ENCODE measurements at regions not wholly inside any gene's neighbourhood (a gene's known extent, or its start where the extent isn't known, plus 50 kb on each side); places are given as distances from the start of the nearest gene placed in this dataset.
"Not testable (repeated sequence)": the region's sequence is repeated elsewhere in the genome, so short reads cannot be mapped to it uniquely, and the experiment has no call there.

- Histone ChIP-seq H2BK120ac (ENCODE audit: low read depth, low read length) (no peak overlapping the region), H2BK5ac (ENCODE audit: low read length) (no peak overlapping the region), H2BK12ac (ENCODE audit: low read length) (no peak overlapping the region), H2BK15ac (ENCODE audit: low read length) (no peak overlapping the region), H3K18ac (ENCODE audit: low read length) (no peak overlapping the region), H3K9ac (ENCODE audit: low read depth, low read length, poor library complexity) (no peak overlapping the region), H3K36me3 (replicated peaks in 1 of 2; ENCODE audit: control insufficient read depth in 2 of 2, insufficient read depth in 2 of 2, low read length in 2 of 2) (no peaks in the 10 kb centered on the region), H2AK5ac (ENCODE audit: low read depth, low read length) (no peak overlapping the region), H3K4me3 (ENCODE audit: low read length in 2 of 2) (no peak overlapping the region), H3K27ac (replicated peaks; ENCODE audit: low read length) (no peak overlapping the region), H3K14ac (ENCODE audit: low read length) (no peak overlapping the region), H3K23ac (ENCODE audit: low read depth, low read length, poor library complexity) (no peak overlapping the region), H3K9me3 (replicated peaks in 1 of 2; ENCODE audit: control insufficient read depth in 2 of 2, insufficient read depth in 1 of 2, low read depth in 1 of 2, low read length in 2 of 2) (no peaks in the 10 kb centered on the region), H3K4me1 (ENCODE audit: control insufficient read depth in 2 of 2, insufficient read depth in 1 of 2, low read depth in 1 of 2, low read length in 2 of 2) (no peaks in the 10 kb centered on the region), H3K4ac (ENCODE audit: low read length) (no peak overlapping the region), H4K8ac (ENCODE audit: low read depth, low read length) (no peak overlapping the region), H3K4me2 (ENCODE audit: insufficient read depth, low read length, poor library complexity, severe bottlenecking) (no peak overlapping the region), H2AFZ (ENCODE audit: low read length) (no peak overlapping the region), H3K27me3 (ENCODE audit: control insufficient read depth in 3 of 3, insufficient read depth in 3 of 3, low read depth in 1 of 3, low read length in 3 of 3) (no peaks in the 10 kb centered on the region), H3K79me1 (ENCODE audit: low read depth, low read length) (no peaks in the 10 kb centered on the region), H4K91ac (ENCODE audit: low read depth, low read length, poor library complexity) (no peak overlapping the region)
- WGBS, 2 donors (ENCODE audit: extremely low coverage in 2 of 2, insufficient read length in 2 of 2, insufficient replicate concordance in 1 of 2) = no CpG with 5 or more reads among the region's 2 CpGs
- DNase-seq (ENCODE audit: low spot score) = no peak
Measured at GRCh38 chr5:91770400-91770799, 387.3 kb upstream of the ARRDC3 start.

DNA sequence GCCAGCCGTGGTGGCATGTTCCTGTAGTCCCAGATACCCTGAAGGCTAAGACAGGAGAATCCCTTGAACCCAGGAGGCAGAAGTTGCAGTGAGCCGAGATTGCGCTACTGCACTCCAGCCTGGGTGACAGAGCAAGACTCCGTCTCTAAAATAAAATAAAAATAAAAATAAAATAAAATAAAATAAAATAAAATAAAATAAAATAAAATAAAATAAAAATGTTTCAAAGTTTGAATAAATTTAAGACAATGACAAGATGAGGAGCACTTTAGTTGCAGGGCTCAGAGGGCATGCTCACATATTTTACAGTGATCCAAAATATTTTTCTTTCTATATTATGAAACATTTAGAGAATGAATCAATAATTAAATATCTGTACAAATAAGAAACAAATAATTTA lies 374.3 kb upstream of the ARRDC3 start:
- H3K36me3 ChIP-seq (replicated peaks in 1 of 2; ENCODE audit: control insufficient read depth in 2 of 2, insufficient read depth in 2 of 2, low read length in 2 of 2); DNase-seq (ENCODE audit: low spot score): not testable (repeated sequence)
- no CpG with 5 or more reads among the region's 4 CpGs for WGBS, 2 donors (ENCODE audit: extremely low coverage in 2 of 2, insufficient read length in 2 of 2, insufficient replicate concordance in 1 of 2)

DNA sequence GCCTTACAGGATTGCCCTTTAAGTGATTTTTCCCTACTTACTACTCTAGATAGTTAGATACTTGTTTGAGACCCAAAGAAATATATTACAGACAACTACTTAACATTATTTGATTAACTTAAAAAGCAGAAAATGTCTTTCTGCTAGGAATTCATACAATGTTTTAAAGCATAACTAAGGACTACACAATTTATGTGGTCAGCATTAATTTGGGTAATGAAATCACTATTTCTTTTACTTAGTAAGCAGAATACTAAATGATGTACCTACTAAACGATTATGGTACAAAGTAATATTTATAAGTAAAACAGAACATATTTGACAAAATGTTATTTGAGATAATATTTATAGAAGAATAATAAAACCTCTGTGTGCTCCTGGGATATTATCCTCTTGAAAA lies 371.9 kb upstream of the ARRDC3 start:
- H3K36me3 ChIP-seq (replicated peaks in 1 of 2; ENCODE audit: control insufficient read depth in 2 of 2, insufficient read depth in 2 of 2, low read length in 2 of 2) = no peaks in the 10 kb centered on the region
- H3K4me3 ChIP-seq (ENCODE audit: low read length in 2 of 2) = no peak overlapping the region
- no peak overlapping the region for H2BK120ac ChIP-seq (ENCODE audit: low read depth, low read length)
- no peak overlapping the region for H2AK5ac ChIP-seq (ENCODE audit: low read depth, low read length)
- H3K4me1 ChIP-seq (ENCODE audit: control insufficient read depth in 2 of 2, insufficient read depth in 1 of 2, low read depth in 1 of 2, low read length in 2 of 2) = no peaks in the 10 kb centered on the region
- WGBS, 2 donors (ENCODE audit: extremely low coverage in 2 of 2, insufficient read length in 2 of 2, insufficient replicate concordance in 1 of 2) = no CpG with 5 or more reads among the region's 1 CpG
- H3K27me3 ChIP-seq (ENCODE audit: control insufficient read depth in 3 of 3, insufficient read depth in 3 of 3, low read depth in 1 of 3, low read length in 3 of 3) = no peaks in the 10 kb centered on the region
- no peak overlapping the region for H4K91ac ChIP-seq (ENCODE audit: low read depth, low read length, poor library complexity)
- no peak overlapping the region for H2BK15ac ChIP-seq (ENCODE audit: low read length)
- H3K79me1 ChIP-seq (ENCODE audit: low read depth, low read length) = no peaks in the 10 kb centered on the region
- no peak overlapping the region for H3K14ac ChIP-seq (ENCODE audit: low read length)
- no peak overlapping the region for H3K27ac ChIP-seq (replicated peaks; ENCODE audit: low read length)
- no peak overlapping the region for H3K18ac ChIP-seq (ENCODE audit: low read length)
- no peak overlapping the region for H3K23ac ChIP-seq (ENCODE audit: low read depth, low read length, poor library complexity)
- H2BK12ac ChIP-seq (ENCODE audit: low read length) = no peak overlapping the region
- no peak overlapping the region for H4K8ac ChIP-seq (ENCODE audit: low read depth, low read length)
- no peak for DNase-seq (ENCODE audit: low spot score)
- no peak overlapping the region for H3K4ac ChIP-seq (ENCODE audit: low read length)
- no peak overlapping the region for H2BK5ac ChIP-seq (ENCODE audit: low read length)
- no peaks in the 10 kb centered on the region for H3K9me3 ChIP-seq (replicated peaks in 1 of 2; ENCODE audit: control insufficient read depth in 2 of 2, insufficient read depth in 1 of 2, low read depth in 1 of 2, low read length in 2 of 2)
- H3K4me2 ChIP-seq (ENCODE audit: insufficient read depth, low read length, poor library complexity, severe bottlenecking) = no peak overlapping the region
- H3K9ac ChIP-seq (ENCODE audit: low read depth, low read length, poor library complexity) = no peak overlapping the region
- no peak overlapping the region for H2AFZ ChIP-seq (ENCODE audit: low read length)

More for the DNA sequence above, 374.3 kb upstream of the ARRDC3 start:
- not testable (repeated sequence) for H2BK5ac ChIP-seq (ENCODE audit: low read length); H4K91ac ChIP-seq (ENCODE audit: low read depth, low read length, poor library complexity); H3K9ac ChIP-seq (ENCODE audit: low read depth, low read length, poor library complexity); H2BK15ac ChIP-seq (ENCODE audit: low read length); H3K4me1 ChIP-seq (ENCODE audit: control insufficient read depth in 2 of 2, insufficient read depth in 1 of 2, low read depth in 1 of 2, low read length in 2 of 2); H3K27ac ChIP-seq (replicated peaks; ENCODE audit: low read length); H3K4ac ChIP-seq (ENCODE audit: low read length); H2BK12ac ChIP-seq (ENCODE audit: low read length); H3K9me3 ChIP-seq (replicated peaks in 1 of 2; ENCODE audit: control insufficient read depth in 2 of 2, insufficient read depth in 1 of 2, low read depth in 1 of 2, low read length in 2 of 2); H3K79me1 ChIP-seq (ENCODE audit: low read depth, low read length); H3K4me3 ChIP-seq (ENCODE audit: low read length in 2 of 2); H4K8ac ChIP-seq (ENCODE audit: low read depth, low read length); H3K14ac ChIP-seq (ENCODE audit: low read length); H3K18ac ChIP-seq (ENCODE audit: low read length); H2BK120ac ChIP-seq (ENCODE audit: low read depth, low read length); H2AFZ ChIP-seq (ENCODE audit: low read length); H2AK5ac ChIP-seq (ENCODE audit: low read depth, low read length); H3K27me3 ChIP-seq (ENCODE audit: control insufficient read depth in 3 of 3, insufficient read depth in 3 of 3, low read depth in 1 of 3, low read length in 3 of 3); H3K4me2 ChIP-seq (ENCODE audit: insufficient read depth, low read length, poor library complexity, severe bottlenecking); H3K23ac ChIP-seq (ENCODE audit: low read depth, low read length, poor library complexity)

DNA sequence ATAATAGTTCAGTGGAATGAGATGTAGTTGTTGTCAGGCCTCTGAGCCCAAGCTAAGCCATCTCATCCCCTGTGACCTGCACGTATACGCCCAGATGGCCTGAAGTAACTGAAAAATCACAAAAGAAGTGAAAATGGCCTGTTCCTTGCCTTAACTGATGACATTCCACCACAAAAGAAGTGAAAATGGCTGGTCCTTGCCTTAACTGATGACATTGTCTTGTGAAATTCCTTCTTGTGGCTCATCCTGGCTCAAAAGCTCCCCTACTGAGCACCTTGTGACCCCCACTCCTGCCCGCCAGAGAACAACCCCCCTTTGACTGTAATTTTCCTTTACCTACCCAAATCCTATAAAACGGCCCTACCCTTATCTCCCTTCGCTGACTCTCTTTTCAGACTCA lies 361.4 kb upstream of the ARRDC3 start:
- H3K9ac ChIP-seq (ENCODE audit: low read depth, low read length, poor library complexity); H4K8ac ChIP-seq (ENCODE audit: low read depth, low read length); H3K27me3 ChIP-seq (ENCODE audit: control insufficient read depth in 3 of 3, insufficient read depth in 3 of 3, low read depth in 1 of 3, low read length in 3 of 3); H3K4ac ChIP-seq (ENCODE audit: low read length); H2BK120ac ChIP-seq (ENCODE audit: low read depth, low read length); H2BK12ac ChIP-seq (ENCODE audit: low read length); H2AK5ac ChIP-seq (ENCODE audit: low read depth, low read length); H3K36me3 ChIP-seq (replicated peaks in 1 of 2; ENCODE audit: control insufficient read depth in 2 of 2, insufficient read depth in 2 of 2, low read length in 2 of 2); H2BK15ac ChIP-seq (ENCODE audit: low read length); H2BK5ac ChIP-seq (ENCODE audit: low read length); H4K91ac ChIP-seq (ENCODE audit: low read depth, low read length, poor library complexity); H3K23ac ChIP-seq (ENCODE audit: low read depth, low read length, poor library complexity); H3K9me3 ChIP-seq (replicated peaks in 1 of 2; ENCODE audit: control insufficient read depth in 2 of 2, insufficient read depth in 1 of 2, low read depth in 1 of 2, low read length in 2 of 2); H3K14ac ChIP-seq (ENCODE audit: low read length); H3K4me3 ChIP-seq (ENCODE audit: low read length in 2 of 2); H3K79me1 ChIP-seq (ENCODE audit: low read depth, low read length); H3K4me1 ChIP-seq (ENCODE audit: control insufficient read depth in 2 of 2, insufficient read depth in 1 of 2, low read depth in 1 of 2, low read length in 2 of 2); H3K18ac ChIP-seq (ENCODE audit: low read length); DNase-seq (ENCODE audit: low spot score); H3K4me2 ChIP-seq (ENCODE audit: insufficient read depth, low read length, poor library complexity, severe bottlenecking): not testable (repeated sequence)
- WGBS, 2 donors (ENCODE audit: extremely low coverage in 2 of 2, insufficient read length in 2 of 2, insufficient replicate concordance in 1 of 2) = no CpG with 5 or more reads among the region's 5 CpGs
- Histone ChIP-seq H2AFZ (ENCODE audit: low read length) (peak overlapping the region; percentile 51), H3K27ac (replicated peaks; ENCODE audit: low read length) (peak overlapping the region; percentile 39)

All from neuronal stem cell (in vitro differentiated cells).